ENCODE measurements at regions not wholly inside any gene's neighbourhood (a gene's known extent, or its start where the extent isn't known, plus 50 kb on each side); places are given as distances from the start of the nearest gene placed in this dataset.

DNA sequence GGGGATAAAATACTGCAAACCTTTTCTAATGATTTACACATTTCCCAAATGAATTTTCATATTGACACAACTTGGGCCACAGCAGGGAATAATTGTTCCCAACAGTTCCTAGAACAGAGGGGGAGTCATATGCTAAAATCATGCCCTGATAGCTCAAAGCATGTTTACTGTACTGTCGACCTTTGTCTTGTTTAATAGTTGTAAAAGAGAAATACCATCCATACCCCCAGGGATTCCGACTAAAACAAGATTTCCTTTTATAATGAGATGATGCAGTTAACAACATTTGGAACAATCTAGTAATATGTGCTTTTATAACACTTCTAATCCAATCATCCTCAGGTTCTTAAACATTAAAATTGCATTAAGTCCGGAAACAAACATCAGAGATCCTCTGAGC, 759.7 kb downstream of the OLFM4 start:
- Histone ChIP-seq H4K8ac (replicated peaks; ENCODE audit: insufficient read length, low read depth, low read length) (no peak overlapping the region), H3K9ac (ENCODE audit: extremely low read depth, insufficient read length, low read length) (no peak overlapping the region), H3K9me3 (ENCODE audit: control insufficient read depth, low read depth, low read length) (no peaks in the 10 kb centered on the region), H3K79me2 (ENCODE audit: insufficient read depth, low read length) (no peaks in the 10 kb centered on the region), H3K27ac (ENCODE audit: insufficient read length, low read depth, low read length) (no peak overlapping the region), H4K20me1 (ENCODE audit: control insufficient read depth, insufficient read depth, insufficient read length) (no peaks in the 10 kb centered on the region), H2AK5ac (ENCODE audit: insufficient read length, low read length) (no peak overlapping the region), H3K23ac (ENCODE audit: insufficient read length, low read depth, low read length) (no peak overlapping the region), H2BK5ac (ENCODE audit: insufficient read length, low read length) (no peak overlapping the region), H3K4ac (ENCODE audit: low read depth, low read length) (no peak overlapping the region), H3K14ac (ENCODE audit: insufficient read depth, low read length) (no peak overlapping the region), H2AFZ (ENCODE audit: low read length) (no peak overlapping the region), H3K56ac (ENCODE audit: insufficient read length, low read depth, low read length) (no peak overlapping the region), H4K91ac (ENCODE audit: insufficient read length, low read depth, low read length) (no peak overlapping the region), H2BK20ac (ENCODE audit: low read depth, low read length, poor library complexity, severe bottlenecking) (no peak overlapping the region), H2BK15ac (ENCODE audit: low read depth, low read length) (no peak overlapping the region), H3K27me3 (ENCODE audit: insufficient read depth, low read length) (no peaks in the 10 kb centered on the region), H3K18ac (ENCODE audit: insufficient read length, low read depth, low read length) (no peak overlapping the region), H4K5ac (ENCODE audit: insufficient read length, low read depth, low read length) (no peak overlapping the region), H3K79me1 (ENCODE audit: insufficient read depth, low read depth, low read length, poor library complexity, severe bottlenecking) (no peaks in the 10 kb centered on the region), H3K4me1 (ENCODE audit: insufficient read depth, low read length) (no peaks in the 10 kb centered on the region; the same call in 1 of the 2 replicates), H3K4me2 (ENCODE audit: insufficient read depth, insufficient read length, low read length) (no peak overlapping the region), H3T11ph (ENCODE audit: low read length) (no peak overlapping the region), H2BK12ac (ENCODE audit: insufficient read length, low read depth, low read length) (no peak overlapping the region), H3K23me2 (ENCODE audit: insufficient read length, low read depth, low read length, poor library complexity, severe bottlenecking) (no peaks in the 10 kb centered on the region), H2BK120ac (ENCODE audit: low read depth, low read length, poor library complexity, severe bottlenecking) (no peak overlapping the region)
- no peaks in the 10 kb centered on the region for H3K27me3 Mint-ChIP-seq (ENCODE audit: low read depth)
- H3K4me3 Mint-ChIP-seq, result no peak overlapping the region
- peak overlapping the region in 2 of 3 experiments; percentile 21 to 65; a peak in 2 of 7 replicates for H3K27ac Mint-ChIP-seq
- H3K9me3 Mint-ChIP-seq, result peaks cover 3 to 5% of the 10 kb centered on the region in 2 experiments; a peak in 3 of 5 replicates
- H3K36me3 Mint-ChIP-seq (ENCODE audit: insufficient read depth in 1 of 3, low read depth in 3 of 3), result peaks cover 0 to 6% (median 5%) of the 10 kb centered on the region in 3 experiments; a peak in 2 of 7 replicates
- no peak for DNase-seq
- H3K4me1 Mint-ChIP-seq, result peaks cover 22 to 26% of the 10 kb centered on the region in 2 experiments
- TF ChIP-seq CTCF (conservative IDR thresholded peaks at IDR 0.05), result no peak
- no CpG with 5 or more reads among the region's 3 CpGs for WGBS (ENCODE audit: extremely low coverage, insufficient read length, low lambda C conversion rate)

All from H9 (cell line).